ENCODE measurements at regions not wholly inside any gene's neighbourhood (a gene's known extent, or its start where the extent isn't known, plus 50 kb on each side); places are given as distances from the start of the nearest gene placed in this dataset.

GRCh38 chr13:87827479-87827878 is 156.3 kb downstream of the SLITRK5 start:
- Mint-ChIP-seq H3K27ac (ENCODE audit: unreplicated experiment) (no peak overlapping the region), H3K4me3 (ENCODE audit: unreplicated experiment) (no peak overlapping the region), H3K27me3 (ENCODE audit: unreplicated experiment) (no peaks in the 10 kb centered on the region), H3K9me3 (ENCODE audit: unreplicated experiment) (no peaks in the 10 kb centered on the region), H3K36me3 (ENCODE audit: unreplicated experiment) (no peaks in the 10 kb centered on the region), H3K4me1 (ENCODE audit: low read depth, unreplicated experiment) (no peaks in the 10 kb centered on the region)
- no peak for DNase-seq
- no peak for TF ChIP-seq CTCF (IDR thresholded peaks at IDR 0.05; ENCODE audit: partially characterized antibody, unreplicated experiment)

GRCh38 chr13:87837522-87837921 is 166.4 kb downstream of the SLITRK5 start:
- TF ChIP-seq CTCF (IDR thresholded peaks at IDR 0.05; ENCODE audit: partially characterized antibody, unreplicated experiment), result no peak
- no peaks in the 10 kb centered on the region for H3K9me3 Mint-ChIP-seq (ENCODE audit: unreplicated experiment)
- DNase-seq, result no peak
- no peaks in the 10 kb centered on the region for H3K27me3 Mint-ChIP-seq (ENCODE audit: unreplicated experiment)
- no peaks in the 10 kb centered on the region for H3K36me3 Mint-ChIP-seq (ENCODE audit: unreplicated experiment)
- H3K4me1 Mint-ChIP-seq (ENCODE audit: low read depth, unreplicated experiment), result no peaks in the 10 kb centered on the region
- H3K27ac Mint-ChIP-seq (ENCODE audit: unreplicated experiment), result no peak overlapping the region
- no peak overlapping the region for H3K4me3 Mint-ChIP-seq (ENCODE audit: unreplicated experiment)

- no peaks in the 10 kb centered on the region for H3K9me3 Mint-ChIP-seq (ENCODE audit: unreplicated experiment)
- TF ChIP-seq CTCF (IDR thresholded peaks at IDR 0.05; ENCODE audit: partially characterized antibody, unreplicated experiment), result no peak
- DNase-seq, result no peak
- no peaks in the 10 kb centered on the region for H3K27me3 Mint-ChIP-seq (ENCODE audit: unreplicated experiment)
- no peak overlapping the region for H3K27ac Mint-ChIP-seq (ENCODE audit: unreplicated experiment)
- no peaks in the 10 kb centered on the region for H3K4me1 Mint-ChIP-seq (ENCODE audit: low read depth, unreplicated experiment)
- no peaks in the 10 kb centered on the region for H3K36me3 Mint-ChIP-seq (ENCODE audit: unreplicated experiment)
- no peak overlapping the region for H3K4me3 Mint-ChIP-seq (ENCODE audit: unreplicated experiment)
Measured at GRCh38 chr13:87837946-87838345, 166.8 kb downstream of the SLITRK5 start.

- H3K4me1 Mint-ChIP-seq (ENCODE audit: low read depth, unreplicated experiment), result no peaks in the 10 kb centered on the region
- H3K4me3 Mint-ChIP-seq (ENCODE audit: unreplicated experiment), result no peak overlapping the region
- TF ChIP-seq CTCF (IDR thresholded peaks at IDR 0.05; ENCODE audit: partially characterized antibody, unreplicated experiment), result no peak
- H3K27me3 Mint-ChIP-seq (ENCODE audit: unreplicated experiment), result no peaks in the 10 kb centered on the region
- DNase-seq, result no peak
- no peaks in the 10 kb centered on the region for H3K36me3 Mint-ChIP-seq (ENCODE audit: unreplicated experiment)
- H3K27ac Mint-ChIP-seq (ENCODE audit: unreplicated experiment), result no peak overlapping the region
- H3K9me3 Mint-ChIP-seq (ENCODE audit: unreplicated experiment), result no peaks in the 10 kb centered on the region
Measured at GRCh38 chr13:87851410-87851809, 180.2 kb downstream of the SLITRK5 start.

- Mint-ChIP-seq H3K4me3 (ENCODE audit: unreplicated experiment) (no peak overlapping the region), H3K9me3 (ENCODE audit: unreplicated experiment) (no peaks in the 10 kb centered on the region), H3K36me3 (ENCODE audit: unreplicated experiment) (no peaks in the 10 kb centered on the region), H3K27ac (ENCODE audit: unreplicated experiment) (no peak overlapping the region), H3K4me1 (ENCODE audit: low read depth, unreplicated experiment) (no peaks in the 10 kb centered on the region), H3K27me3 (ENCODE audit: unreplicated experiment) (no peaks in the 10 kb centered on the region)
- TF ChIP-seq CTCF (IDR thresholded peaks at IDR 0.05; ENCODE audit: partially characterized antibody, unreplicated experiment), result no peak
- DNase-seq, result no peak
Measured at GRCh38 chr13:87855553-87855952, 184.4 kb downstream of the SLITRK5 start.
